ENCODE measurements at regions not wholly inside any gene's neighbourhood (a gene's known extent, or its start where the extent isn't known, plus 50 kb on each side); places are given as distances from the start of the nearest gene placed in this dataset.

DNA sequence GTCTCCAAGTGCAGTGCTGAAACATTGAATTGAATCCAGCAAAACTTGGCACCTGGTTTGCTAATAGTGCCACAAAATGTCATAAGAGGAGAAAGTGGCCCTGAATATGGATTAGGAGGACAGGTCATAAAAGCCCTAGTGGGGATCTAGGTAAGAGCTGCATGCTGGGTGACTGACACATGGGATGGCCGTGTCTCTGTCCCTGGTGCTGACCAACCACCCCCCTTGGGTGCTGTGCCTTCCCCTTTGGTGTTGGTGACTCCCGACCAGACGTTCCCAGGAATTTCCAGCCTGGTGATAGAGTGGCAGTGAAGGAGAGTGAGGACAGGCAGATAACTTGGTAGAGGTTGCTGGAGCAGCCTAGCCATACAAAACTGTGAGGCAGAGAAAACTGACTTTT is 142.8 kb downstream of the VRK1 start:
- TF ChIP-seq, protein P1, sequence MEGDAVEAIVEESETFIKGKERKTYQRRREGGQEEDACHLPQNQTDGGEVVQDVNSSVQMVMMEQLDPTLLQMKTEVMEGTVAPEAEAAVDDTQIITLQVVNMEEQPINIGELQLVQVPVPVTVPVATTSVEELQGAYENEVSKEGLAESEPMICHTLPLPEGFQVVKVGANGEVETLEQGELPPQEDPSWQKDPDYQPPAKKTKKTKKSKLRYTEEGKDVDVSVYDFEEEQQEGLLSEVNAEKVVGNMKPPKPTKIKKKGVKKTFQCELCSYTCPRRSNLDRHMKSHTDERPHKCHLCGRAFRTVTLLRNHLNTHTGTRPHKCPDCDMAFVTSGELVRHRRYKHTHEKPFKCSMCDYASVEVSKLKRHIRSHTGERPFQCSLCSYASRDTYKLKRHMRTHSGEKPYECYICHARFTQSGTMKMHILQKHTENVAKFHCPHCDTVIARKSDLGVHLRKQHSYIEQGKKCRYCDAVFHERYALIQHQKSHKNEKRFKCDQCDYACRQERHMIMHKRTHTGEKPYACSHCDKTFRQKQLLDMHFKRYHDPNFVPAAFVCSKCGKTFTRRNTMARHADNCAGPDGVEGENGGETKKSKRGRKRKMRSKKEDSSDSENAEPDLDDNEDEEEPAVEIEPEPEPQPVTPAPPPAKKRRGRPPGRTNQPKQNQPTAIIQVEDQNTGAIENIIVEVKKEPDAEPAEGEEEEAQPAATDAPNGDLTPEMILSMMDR (IDR thresholded peaks at IDR 0.05): no peak
- no peak for TF ChIP-seq ZFX (IDR thresholded peaks at IDR 0.05; ENCODE audit: borderline replicate concordance)
